Effector memory CD4-positive, alpha-beta T cell (primary cell): ENCODE measurements at regions not wholly inside any gene's neighbourhood (a gene's known extent, or its start where the extent isn't known, plus 50 kb on each side); places are given as distances from the start of the nearest gene placed in this dataset.
"Not testable (repeated sequence)": the region's sequence is repeated elsewhere in the genome, so short reads cannot be mapped to it uniquely, and the experiment has no call there.

Experiments
- DNase-seq, 3 donors: peaks; one replicate each; pipeline ENCODE4 v3.0.0-alpha.2; 2020
- H3K27ac ChIP-seq: 2 replicates; pipeline ENCODE4 v1.7.0; 2013; ENCODE audit warnings: mild to moderate bottlenecking, low read length, moderate library complexity; ENCODE audit not compliant: insufficient read depth, poor library complexity, severe bottlenecking
- H3K27me3 ChIP-seq: replicated peaks from 2 replicates; pipeline ENCODE4 v1.7.0; 2013; ENCODE audit warnings: mild to moderate bottlenecking, low read length; ENCODE audit not compliant: insufficient read depth, control insufficient read depth, poor library complexity, severe bottlenecking
- H3K36me3 ChIP-seq: 2 replicates; pipeline ENCODE4 v1.7.0; 2013; ENCODE audit warnings: mild to moderate bottlenecking, low read length, moderate library complexity; ENCODE audit not compliant: control insufficient read depth, insufficient read depth
- H3K4me1 ChIP-seq: 2 replicates; pipeline ENCODE4 v1.7.0; 2013; ENCODE audit warnings: low read length, mild to moderate bottlenecking; ENCODE audit not compliant: control insufficient read depth, insufficient read depth, poor library complexity, severe bottlenecking
- H3K4me3 ChIP-seq: 2 replicates; pipeline ENCODE4 v1.7.0; 2013; ENCODE audit warnings: low read length, low read depth, mild to moderate bottlenecking; ENCODE audit not compliant: insufficient read depth, poor library complexity, severe bottlenecking
- H3K9me3 ChIP-seq: 2 replicates; pipeline ENCODE4 v1.7.0; 2013; ENCODE audit warnings: mild to moderate bottlenecking, low read length, moderate library complexity; ENCODE audit not compliant: control insufficient read depth

DNA sequence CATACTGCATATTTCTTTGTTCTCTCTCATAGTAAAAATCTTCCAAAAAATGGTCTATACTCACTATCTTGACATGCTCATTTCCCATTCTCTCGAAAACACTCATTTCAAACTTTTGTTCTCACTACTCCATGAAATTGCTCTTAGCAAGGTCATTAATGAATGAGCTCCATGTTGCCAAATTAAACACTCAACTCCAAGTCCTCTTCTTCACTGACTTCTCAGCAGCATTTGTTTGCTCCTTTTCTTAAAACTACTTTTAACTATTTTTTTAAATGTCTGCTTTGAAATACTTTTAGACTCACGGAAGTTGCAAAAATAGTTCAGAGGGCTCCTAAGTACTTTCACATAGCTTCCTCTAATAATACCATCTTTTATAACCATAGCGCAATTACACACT is 274.0 kb upstream of the PREP start:
- Histone ChIP-seq H3K9me3 (no peaks in the 10 kb centered on the region), H3K4me1 (no peaks in the 10 kb centered on the region), H3K27me3 (no peaks in the 10 kb centered on the region), H3K36me3 (no peaks in the 10 kb centered on the region), H3K27ac (no peak overlapping the region), H3K4me3 (no peak overlapping the region)
- DNase-seq, result no peak

GRCh38 chr6:105675715-105676397 is 273.0 kb upstream of the PREP start:
- no peak for DNase-seq
- Histone ChIP-seq H3K4me1 (no peaks in the 10 kb centered on the region), H3K9me3 (no peaks in the 10 kb centered on the region), H3K36me3 (no peaks in the 10 kb centered on the region), H3K4me3 (no peak overlapping the region), H3K27me3 (no peaks in the 10 kb centered on the region), H3K27ac (no peak overlapping the region)

DNA sequence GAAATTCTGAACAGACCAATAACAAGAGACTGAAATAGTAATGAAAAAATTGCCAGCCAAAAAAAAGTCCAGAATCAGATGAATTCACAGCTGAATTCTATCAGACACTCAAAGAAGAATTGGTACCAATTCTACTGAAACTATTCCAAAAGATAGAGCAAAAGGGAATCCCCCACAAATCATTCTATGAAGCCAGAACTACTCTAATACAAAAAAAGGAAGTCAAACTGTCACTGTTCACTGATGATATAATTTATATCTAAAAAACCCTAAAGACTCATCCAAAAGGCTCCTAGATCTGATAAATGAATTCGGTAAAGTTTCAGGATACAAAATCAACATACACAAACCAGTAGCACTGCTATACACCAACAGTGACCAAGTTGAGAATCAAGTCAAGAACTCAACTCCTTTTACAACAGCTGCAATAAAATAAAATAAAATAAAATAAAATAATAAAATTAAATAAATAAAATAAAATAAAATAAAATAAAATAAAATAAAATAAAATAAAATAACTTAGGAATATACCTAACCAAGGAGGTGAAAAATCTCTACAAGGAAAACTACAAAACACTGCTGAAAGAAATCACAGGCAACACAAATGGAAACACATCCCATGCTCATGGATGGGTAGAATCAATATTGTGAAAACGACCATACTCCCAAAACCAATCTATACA is 270.1 kb upstream of the PREP start:
- H3K4me1 ChIP-seq, H3K4me3 ChIP-seq, H3K27me3 ChIP-seq, DNase-seq, H3K9me3 ChIP-seq, H3K27ac ChIP-seq, H3K36me3 ChIP-seq: not testable (repeated sequence)

DNA sequence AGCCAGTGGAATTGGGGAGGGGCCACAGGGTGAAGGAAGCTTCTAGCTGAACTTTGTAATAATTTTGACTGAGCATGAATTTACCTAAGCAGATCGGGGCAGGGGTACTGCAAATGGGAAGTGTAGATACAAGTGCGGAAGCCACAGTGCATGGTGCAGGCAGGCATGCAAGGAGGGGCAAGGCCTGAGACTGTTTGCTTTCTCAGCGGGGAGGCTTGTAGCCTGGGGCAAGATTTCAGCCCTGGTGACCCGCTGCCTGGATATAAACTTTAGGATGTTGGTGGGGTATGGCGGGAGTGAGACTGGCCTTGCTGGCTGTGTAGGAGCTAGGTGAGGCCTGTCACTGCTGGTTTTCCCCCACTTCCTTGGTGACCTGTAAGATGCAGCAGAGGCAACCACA is 266.4 kb upstream of the PREP start:
- H3K36me3 ChIP-seq, result no peaks in the 10 kb centered on the region
- no peak for DNase-seq
- H3K27ac ChIP-seq, result no peak overlapping the region
- H3K4me3 ChIP-seq, result no peak overlapping the region
- H3K9me3 ChIP-seq, result no peaks in the 10 kb centered on the region
- no peaks in the 10 kb centered on the region for H3K27me3 ChIP-seq
- no peaks in the 10 kb centered on the region for H3K4me1 ChIP-seq

- H3K4me1 ChIP-seq, result no peaks in the 10 kb centered on the region
- H3K27me3 ChIP-seq, result no peaks in the 10 kb centered on the region
- no peaks in the 10 kb centered on the region for H3K36me3 ChIP-seq
- no peak overlapping the region for H3K27ac ChIP-seq
- H3K9me3 ChIP-seq, result no peaks in the 10 kb centered on the region
- no peak overlapping the region for H3K4me3 ChIP-seq
- DNase-seq, result no peak
These were observed 264.2 kb upstream of the PREP start for GRCh38 chr6:105667056-105667455.

DNA sequence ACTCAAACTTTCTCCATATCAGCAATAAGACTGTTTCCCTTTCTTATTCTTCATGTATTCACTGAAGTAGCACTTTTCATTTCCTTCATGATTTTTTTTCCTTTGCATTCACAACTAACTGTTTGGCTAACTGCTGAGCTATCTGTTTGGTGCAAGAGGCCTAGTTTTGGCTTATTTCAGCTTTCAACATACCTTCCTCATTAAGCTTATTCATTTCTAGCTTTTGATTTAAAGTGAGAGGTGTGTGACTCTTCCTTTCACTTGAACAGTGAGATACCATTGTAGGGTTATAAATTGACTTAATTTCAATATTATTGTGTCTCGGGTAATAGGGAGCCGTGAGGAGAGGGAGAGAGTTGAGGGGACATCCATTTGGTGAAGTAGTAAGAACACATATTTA is 262.0 kb upstream of the PREP start:
- no peaks in the 10 kb centered on the region for H3K36me3 ChIP-seq
- H3K9me3 ChIP-seq, result no peaks in the 10 kb centered on the region
- DNase-seq, result no peak
- no peaks in the 10 kb centered on the region for H3K4me1 ChIP-seq
- H3K27ac ChIP-seq, result no peak overlapping the region
- no peak overlapping the region for H3K4me3 ChIP-seq
- no peaks in the 10 kb centered on the region for H3K27me3 ChIP-seq

GRCh38 chr6:105651969-105652368 is 249.1 kb upstream of the PREP start:
- Histone ChIP-seq H3K4me3 (no peak overlapping the region), H3K4me1 (no peaks in the 10 kb centered on the region), H3K27ac (no peak overlapping the region), H3K27me3 (no peaks in the 10 kb centered on the region), H3K9me3 (no peaks in the 10 kb centered on the region), H3K36me3 (no peaks in the 10 kb centered on the region)
- DNase-seq, result no peak

GRCh38 chr6:105650347-105650746 is 247.5 kb upstream of the PREP start:
- Histone ChIP-seq H3K36me3 (no peaks in the 10 kb centered on the region), H3K9me3 (no peaks in the 10 kb centered on the region), H3K27me3 (no peaks in the 10 kb centered on the region), H3K4me3 (no peak overlapping the region), H3K27ac (no peak overlapping the region), H3K4me1 (peaks cover 4% of the 10 kb centered on the region)
- DNase-seq, result no peak

GRCh38 chr6:105649192-105649591 is 246.3 kb upstream of the PREP start:
- Histone ChIP-seq H3K9me3 (no peaks in the 10 kb centered on the region), H3K36me3 (no peaks in the 10 kb centered on the region), H3K4me1 (peaks cover 4% of the 10 kb centered on the region), H3K27ac (no peak overlapping the region), H3K27me3 (no peaks in the 10 kb centered on the region), H3K4me3 (no peak overlapping the region)
- DNase-seq, result no peak

DNA sequence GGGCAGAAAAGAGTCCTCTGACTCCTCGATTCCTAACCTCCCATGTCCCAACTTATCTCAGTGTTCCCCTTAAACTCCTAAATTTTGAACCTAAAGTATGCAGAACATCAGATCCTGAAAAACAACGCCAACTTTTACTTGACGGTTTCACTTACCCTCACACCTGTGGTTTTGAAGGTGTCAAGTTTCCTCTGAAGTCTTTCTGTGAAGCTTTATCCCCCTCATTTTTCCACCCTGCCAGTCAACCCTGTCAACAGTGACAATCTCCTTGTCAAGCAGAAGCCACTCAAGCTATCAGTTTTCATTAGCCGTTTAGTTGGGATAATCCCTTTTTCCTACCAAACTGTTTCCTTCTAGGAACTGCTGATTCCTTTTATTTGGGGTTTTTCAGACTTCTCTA is 245.4 kb upstream of the PREP start:
- Histone ChIP-seq H3K9me3 (no peaks in the 10 kb centered on the region), H3K27me3 (no peaks in the 10 kb centered on the region), H3K4me3 (no peak overlapping the region), H3K27ac (no peak overlapping the region), H3K4me1 (peaks cover 4% of the 10 kb centered on the region), H3K36me3 (no peaks in the 10 kb centered on the region)
- DNase-seq, result no peak
